Fibroblast of the aortic adventitia (primary cell): ENCODE measurements at regions not wholly inside any gene's neighbourhood (a gene's known extent, or its start where the extent isn't known, plus 50 kb on each side); places are given as distances from the start of the nearest gene placed in this dataset.

Experiments used
- DNase-seq: peaks from one replicate; pipeline ENCODE4 v3.0.0-alpha.2; 2010; ENCODE audit warnings: low read depth
- H3K4me3 ChIP-seq: 2 replicates; pipeline ENCODE4 v1.5.1; 2011; ENCODE audit warnings: low read depth, mild to moderate bottlenecking, control low read depth, low read length, moderate library complexity
- CTCF ChIP-seq: IDR thresholded peaks from 2 replicates; pipeline ENCODE4 v1.5.1; 2011; ENCODE audit warnings: mild to moderate bottlenecking, low read length, control low read depth, inconsistent platforms; ENCODE audit not compliant: insufficient read depth

- no peak for DNase-seq
- H3K4me3 ChIP-seq = no peak overlapping the region
- TF ChIP-seq CTCF = no peak
Measured at GRCh38 chr3:88225326-88226008, 75.7 kb downstream of the C3orf38 start.

DNA sequence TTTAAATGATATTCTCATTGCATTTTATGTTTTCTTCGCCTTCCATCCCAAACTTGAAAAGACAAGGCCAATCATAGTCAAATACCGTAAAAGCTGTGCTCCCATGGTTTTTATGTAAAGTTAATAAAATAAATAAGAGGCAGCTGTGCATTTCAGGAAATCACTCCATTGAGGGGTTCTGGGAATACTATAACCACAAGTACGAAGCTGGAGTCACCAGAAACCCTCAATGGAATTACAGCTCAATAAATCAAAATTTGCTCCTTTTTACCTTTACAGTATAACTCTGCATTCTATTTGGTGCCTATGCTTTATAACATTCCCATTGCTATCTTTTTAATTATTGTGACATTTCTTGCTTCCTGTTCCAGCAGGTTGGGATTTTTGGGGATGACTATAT lies 77.2 kb downstream of the C3orf38 start:
- no peak for TF ChIP-seq CTCF
- DNase-seq = no peak
- no peak overlapping the region for H3K4me3 ChIP-seq

- no peak for DNase-seq
- H3K4me3 ChIP-seq = no peak overlapping the region
- TF ChIP-seq CTCF = no peak
Measured at GRCh38 chr3:88230638-88231037, 80.9 kb downstream of the C3orf38 start.

- DNase-seq = no peak
- no peak overlapping the region for H3K4me3 ChIP-seq
- TF ChIP-seq CTCF = no peak
Measured at GRCh38 chr3:88231207-88231606, 81.4 kb downstream of the C3orf38 start.

DNA sequence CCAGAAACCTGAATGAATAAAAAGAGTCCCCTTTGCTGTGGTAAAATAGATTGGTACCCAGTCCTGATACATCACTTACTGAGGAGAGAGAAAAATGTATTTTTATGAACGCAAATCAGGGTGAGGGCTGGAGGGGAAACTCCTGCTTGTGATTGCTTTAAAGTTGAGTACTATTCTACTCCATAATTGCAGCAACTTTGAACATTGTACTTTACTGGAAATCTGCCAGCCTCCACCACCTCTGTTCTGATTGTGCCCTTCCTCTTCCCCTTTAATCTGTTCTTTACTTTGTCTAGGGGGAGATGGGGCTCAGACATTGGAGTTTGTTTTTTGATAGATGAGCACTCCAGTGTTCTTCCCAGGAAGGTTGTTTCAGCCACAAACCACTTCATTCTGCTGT lies 81.9 kb downstream of the C3orf38 start:
- no peak for TF ChIP-seq CTCF
- no peak overlapping the region for H3K4me3 ChIP-seq
- no peak for DNase-seq

- DNase-seq = no peak
- no peak for TF ChIP-seq CTCF
Measured at GRCh38 chr3:88235102-88235501, 85.3 kb downstream of the C3orf38 start.

DNA sequence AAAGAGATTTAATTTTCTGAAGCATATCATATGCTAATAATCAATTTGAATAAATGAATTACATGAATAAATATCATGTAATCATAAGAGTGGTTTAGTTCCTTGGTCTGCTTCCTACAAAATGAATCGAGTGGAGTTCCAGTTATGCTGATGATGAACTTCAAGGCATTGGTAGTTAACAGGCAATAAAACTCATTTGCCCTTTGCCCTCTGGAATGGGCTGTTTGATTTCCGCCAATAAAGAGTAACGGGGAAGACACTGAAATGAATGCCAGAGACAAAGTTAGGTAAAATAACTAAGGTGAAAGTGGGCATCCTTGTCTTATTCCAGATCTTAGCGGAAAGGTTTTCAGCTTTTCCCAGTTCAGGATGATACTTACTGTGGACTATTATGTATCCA lies 90.1 kb downstream of the C3orf38 start:
- TF ChIP-seq CTCF = no peak
- no peak for DNase-seq
- H3K4me3 ChIP-seq = no peak overlapping the region

More at GRCh38 chr3:88235102-88235501, 85.3 kb downstream of the C3orf38 start:
- H3K4me3 ChIP-seq = no peak overlapping the region
